ENCODE measurements at regions not wholly inside any gene's neighbourhood (a gene's known extent, or its start where the extent isn't known, plus 50 kb on each side); places are given as distances from the start of the nearest gene placed in this dataset.

DNA sequence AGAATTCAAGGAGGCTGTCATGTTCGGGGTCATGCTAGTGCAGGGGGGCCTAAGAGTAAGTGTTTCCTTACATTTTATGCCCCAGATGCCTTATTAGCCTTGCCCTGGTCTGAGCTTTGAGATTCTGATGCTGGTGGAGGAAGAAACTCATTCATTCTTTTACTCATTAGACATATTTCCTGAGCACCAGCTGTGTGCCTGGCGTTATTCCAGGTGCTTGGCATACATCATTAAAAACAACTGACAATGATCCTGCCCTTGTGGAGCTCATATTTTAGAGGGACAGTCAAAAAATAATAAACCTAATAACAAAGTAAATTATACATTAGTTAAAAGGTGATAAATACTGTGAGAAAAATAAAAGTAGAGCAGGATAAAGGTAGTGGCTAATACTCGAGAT lies 138.9 kb upstream of the SGCD start:
- no peak overlapping the region for H3K4me3 ChIP-seq (ENCODE audit: low read length)
- TF ChIP-seq, protein P1, sequence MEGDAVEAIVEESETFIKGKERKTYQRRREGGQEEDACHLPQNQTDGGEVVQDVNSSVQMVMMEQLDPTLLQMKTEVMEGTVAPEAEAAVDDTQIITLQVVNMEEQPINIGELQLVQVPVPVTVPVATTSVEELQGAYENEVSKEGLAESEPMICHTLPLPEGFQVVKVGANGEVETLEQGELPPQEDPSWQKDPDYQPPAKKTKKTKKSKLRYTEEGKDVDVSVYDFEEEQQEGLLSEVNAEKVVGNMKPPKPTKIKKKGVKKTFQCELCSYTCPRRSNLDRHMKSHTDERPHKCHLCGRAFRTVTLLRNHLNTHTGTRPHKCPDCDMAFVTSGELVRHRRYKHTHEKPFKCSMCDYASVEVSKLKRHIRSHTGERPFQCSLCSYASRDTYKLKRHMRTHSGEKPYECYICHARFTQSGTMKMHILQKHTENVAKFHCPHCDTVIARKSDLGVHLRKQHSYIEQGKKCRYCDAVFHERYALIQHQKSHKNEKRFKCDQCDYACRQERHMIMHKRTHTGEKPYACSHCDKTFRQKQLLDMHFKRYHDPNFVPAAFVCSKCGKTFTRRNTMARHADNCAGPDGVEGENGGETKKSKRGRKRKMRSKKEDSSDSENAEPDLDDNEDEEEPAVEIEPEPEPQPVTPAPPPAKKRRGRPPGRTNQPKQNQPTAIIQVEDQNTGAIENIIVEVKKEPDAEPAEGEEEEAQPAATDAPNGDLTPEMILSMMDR (IDR thresholded peaks at IDR 0.05; ENCODE audit: insufficient read depth, low read depth, low read length, missing control alignments), result no peak
- no peak for DNase-seq (ENCODE audit: low read depth)

DNA sequence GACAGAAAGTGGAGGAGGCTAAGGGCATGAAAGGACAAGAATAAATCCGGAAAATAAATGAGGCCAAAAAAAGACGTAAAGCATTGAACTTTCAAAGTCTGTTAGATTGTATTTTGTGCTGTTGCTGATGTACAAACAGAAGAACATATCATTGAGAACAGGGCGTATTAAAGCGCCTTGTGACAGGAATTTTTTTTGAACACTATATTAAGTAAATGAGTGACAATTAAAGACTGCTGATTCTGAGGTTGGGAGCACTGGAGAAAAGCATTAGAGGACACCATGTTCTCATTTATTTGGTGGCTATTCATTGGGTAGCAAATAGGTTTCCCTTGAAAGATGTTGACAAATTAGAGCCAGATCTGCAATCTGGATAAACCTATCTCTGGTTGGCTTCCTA lies 137.3 kb upstream of the SGCD start:
- TF ChIP-seq, protein P1 (IDR thresholded peaks at IDR 0.05; ENCODE audit: insufficient read depth, low read depth, low read length, missing control alignments), result no peak
- DNase-seq (ENCODE audit: low read depth), result no peak
- H3K4me3 ChIP-seq (ENCODE audit: low read length), result no peak overlapping the region

DNA sequence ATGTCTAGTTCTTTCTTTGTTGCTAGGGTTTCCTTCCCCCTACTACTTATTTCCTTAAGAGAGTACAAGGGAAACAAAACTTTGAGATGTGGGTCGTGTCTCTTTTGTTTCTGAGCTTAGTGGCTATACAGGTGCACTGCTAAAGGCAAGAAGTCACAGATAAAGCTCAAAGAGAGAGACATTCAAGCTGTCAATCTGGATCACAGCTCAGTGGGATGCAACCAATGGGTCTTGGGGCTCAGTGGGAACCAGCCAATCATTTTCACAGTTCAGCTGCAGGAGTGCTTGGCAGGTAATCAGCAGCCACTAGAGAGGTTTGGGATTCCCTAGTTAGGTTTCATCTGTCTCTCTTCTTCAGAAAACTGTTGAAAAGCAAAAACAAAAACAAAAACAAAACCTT lies 135.4 kb upstream of the SGCD start:
- TF ChIP-seq, protein P1 (IDR thresholded peaks at IDR 0.05; ENCODE audit: insufficient read depth, low read depth, low read length, missing control alignments), result no peak
- no peak for DNase-seq (ENCODE audit: low read depth)
- no peak overlapping the region for H3K4me3 ChIP-seq (ENCODE audit: low read length)

DNA sequence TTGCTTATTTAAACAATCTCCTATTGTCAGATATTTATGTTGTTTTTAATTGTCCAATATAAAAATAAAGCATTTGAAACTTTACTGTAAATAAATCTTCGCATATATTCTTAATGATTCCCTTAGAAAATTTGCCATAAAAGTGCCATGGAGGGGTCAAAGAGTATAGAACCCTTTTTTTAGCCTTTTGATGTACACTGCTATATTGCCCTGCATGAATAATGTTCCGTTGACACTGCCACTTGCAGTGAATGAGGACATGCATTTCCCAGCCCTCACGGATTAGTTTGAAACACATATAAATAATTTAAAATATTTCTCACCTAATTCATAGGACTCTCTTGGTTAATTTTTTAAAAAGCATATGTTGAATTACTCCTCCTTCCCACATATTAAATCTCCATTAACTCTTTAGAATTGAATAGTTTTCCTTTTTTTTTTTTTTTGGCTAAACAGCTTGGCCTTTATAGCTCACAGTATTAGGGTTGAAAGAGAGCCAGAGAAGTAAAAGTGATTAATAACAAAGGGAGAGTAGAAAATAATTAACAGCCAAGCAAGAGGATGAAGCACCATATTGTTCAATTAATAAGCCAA lies 129.8 kb upstream of the SGCD start:
- TF ChIP-seq, protein P1 (IDR thresholded peaks at IDR 0.05; ENCODE audit: insufficient read depth, low read depth, low read length, missing control alignments), result no peak

DNA sequence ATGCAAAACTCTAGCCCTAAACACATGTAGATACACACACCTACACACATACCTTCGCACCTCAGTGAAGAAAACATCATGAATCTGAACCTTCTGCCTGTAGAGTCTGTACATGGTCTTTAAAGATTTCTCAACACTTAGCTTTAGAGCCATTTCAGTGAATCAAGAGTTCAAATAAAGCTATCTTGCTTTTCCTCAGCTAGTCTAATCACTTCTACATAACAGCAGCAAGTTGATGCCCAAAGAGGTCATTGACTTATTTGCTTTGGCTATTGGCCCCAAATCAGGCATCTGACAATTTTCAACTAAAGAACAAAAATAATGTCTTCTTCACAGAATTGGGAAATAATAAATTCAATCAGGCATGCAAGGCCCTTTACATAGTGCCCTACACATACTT lies 127.9 kb upstream of the SGCD start:
- H3K4me3 ChIP-seq (ENCODE audit: low read length), result no peak overlapping the region
- no peak for DNase-seq (ENCODE audit: low read depth)
- TF ChIP-seq, protein P1 (IDR thresholded peaks at IDR 0.05; ENCODE audit: insufficient read depth, low read depth, low read length, missing control alignments), result no peak

More for the DNA sequence above, 129.8 kb upstream of the SGCD start:
- no peak overlapping the region for H3K4me3 ChIP-seq (ENCODE audit: low read length)
- DNase-seq (ENCODE audit: low read depth), result no peak

DNA sequence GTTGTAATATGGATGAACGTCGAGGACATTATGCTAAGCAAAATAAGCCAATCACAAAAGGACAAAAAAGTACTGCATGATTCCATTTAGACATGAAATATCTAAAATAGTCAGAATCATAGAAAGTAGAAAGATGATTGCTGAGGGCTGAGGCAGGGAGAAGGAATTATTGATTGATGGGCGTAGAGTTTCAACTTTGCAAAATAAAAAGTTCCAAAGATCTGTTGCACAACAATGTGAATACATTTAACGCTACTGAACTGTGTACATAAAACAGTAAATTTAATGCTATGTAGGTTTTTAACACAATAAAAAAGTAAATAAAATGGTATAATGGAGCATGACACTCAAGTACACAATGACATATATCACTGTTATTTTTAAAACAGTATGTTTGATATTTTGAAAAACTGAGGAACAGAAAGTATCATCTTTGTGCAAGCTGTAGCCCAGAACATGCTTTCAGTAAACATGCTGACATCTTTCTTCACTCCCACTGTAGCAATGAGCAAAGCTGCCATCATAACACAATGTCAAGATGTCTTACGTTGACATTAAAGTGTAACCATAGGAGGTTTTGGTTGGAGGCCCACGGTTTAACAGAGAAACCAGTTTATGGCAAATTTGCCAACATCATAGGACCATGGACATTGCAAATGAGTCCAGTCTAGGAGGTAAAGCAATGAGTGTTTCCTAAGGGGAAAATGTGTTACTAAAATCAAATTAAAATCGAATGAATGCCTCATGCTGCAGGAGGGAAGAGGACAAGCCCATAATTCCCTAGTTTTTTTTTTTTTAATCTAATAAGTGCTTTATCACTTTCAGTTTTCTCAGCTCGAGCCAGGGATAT lies 125.8 kb upstream of the SGCD start:
- no peak for DNase-seq (ENCODE audit: low read depth)
- no peak overlapping the region for H3K4me3 ChIP-seq (ENCODE audit: low read length)
- TF ChIP-seq, protein P1 (IDR thresholded peaks at IDR 0.05; ENCODE audit: insufficient read depth, low read depth, low read length, missing control alignments), result no peak
